ENCODE measurements at regions not wholly inside any gene's neighbourhood (a gene's known extent, or its start where the extent isn't known, plus 50 kb on each side); places are given as distances from the start of the nearest gene placed in this dataset.

- no peak for DNase-seq
Measured at GRCh38 chr6:41404182-41404845, 68.9 kb downstream of the NCR2 start.

DNA sequence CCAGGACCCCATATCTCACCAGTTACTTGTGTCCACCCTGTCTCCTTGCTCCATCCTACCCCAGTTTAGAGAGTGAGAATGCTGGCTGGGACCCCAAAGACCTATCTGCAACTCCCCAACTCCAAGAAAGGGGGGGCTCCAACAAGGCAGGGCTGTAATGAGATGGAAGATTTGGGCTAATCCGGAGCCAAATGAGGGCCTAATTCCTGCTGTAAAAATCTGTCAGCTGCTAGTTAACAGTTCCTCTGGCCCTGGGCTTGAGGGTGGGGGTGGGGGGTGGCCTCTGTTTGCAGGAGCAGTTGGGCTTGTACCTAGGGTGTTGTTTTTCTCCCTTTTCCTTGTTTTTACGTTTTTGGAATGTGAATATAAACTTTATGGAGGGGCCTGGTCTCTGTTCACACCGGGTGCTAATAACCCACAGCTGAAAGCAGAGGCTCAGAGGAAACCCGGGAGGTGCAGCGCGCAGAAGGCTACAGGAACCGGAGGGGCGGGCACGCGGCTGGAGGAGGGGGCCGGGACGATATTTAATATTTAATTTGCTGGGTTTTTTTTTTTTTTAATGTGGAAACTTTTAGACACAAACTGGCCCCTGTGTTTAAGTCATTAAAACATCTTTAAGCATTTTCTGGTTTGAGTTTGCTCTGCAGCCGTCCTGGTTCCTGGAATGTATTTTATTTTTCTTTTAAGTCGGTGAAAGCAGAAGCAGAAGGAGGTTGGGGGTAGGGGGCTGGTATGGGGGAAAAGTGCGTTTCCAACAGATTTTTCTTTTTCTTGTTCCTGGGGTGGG, 70.7 kb downstream of the NCR2 start:
- no peak for DNase-seq

- DNase-seq, result no peak
Measured at GRCh38 chr6:41406728-41407489, 71.5 kb downstream of the NCR2 start.

- no peak for DNase-seq
Measured at GRCh38 chr6:41408576-41408975, 73.2 kb downstream of the NCR2 start.

DNA sequence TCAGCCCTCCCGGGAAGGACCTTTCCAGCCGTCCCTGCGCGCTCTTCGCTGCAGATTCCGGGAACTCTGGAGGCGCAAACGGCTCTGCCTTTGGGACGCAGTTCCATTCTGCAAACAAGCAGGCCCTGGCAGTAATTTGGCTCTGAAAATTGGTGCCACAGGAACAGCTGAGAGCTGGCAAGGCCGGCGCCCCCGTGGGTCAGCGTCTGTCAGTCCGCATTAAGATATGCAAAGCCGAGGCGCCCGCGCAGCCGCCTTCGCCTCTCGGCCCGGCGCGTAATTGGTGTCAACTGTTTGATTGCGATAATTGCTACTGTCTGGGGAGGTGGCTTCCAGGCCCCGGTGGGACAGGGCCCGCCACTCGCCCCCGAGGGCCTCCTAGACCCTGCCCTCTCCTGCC, 73.6 kb downstream of the NCR2 start:
- no peak for DNase-seq

DNA sequence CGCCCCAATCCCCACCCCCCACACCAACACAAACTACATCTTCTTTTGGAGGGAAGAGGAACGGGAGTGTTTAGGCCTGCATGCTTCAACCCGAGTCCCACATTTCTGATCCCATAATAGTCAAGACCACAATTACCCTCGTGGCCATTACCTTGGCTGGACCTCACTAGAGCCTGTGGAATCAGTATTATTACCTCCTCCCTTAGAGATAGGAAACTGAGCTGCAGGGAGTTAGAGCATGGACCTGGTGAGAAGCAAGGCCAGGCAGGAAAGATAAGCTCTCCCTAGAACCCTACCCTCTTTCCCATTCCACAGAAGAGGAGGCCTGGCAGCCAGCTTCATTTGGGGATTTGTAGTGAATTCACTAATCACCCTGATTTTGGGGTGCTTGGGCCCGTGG, 74.1 kb downstream of the NCR2 start:
- no peak for DNase-seq

DNA sequence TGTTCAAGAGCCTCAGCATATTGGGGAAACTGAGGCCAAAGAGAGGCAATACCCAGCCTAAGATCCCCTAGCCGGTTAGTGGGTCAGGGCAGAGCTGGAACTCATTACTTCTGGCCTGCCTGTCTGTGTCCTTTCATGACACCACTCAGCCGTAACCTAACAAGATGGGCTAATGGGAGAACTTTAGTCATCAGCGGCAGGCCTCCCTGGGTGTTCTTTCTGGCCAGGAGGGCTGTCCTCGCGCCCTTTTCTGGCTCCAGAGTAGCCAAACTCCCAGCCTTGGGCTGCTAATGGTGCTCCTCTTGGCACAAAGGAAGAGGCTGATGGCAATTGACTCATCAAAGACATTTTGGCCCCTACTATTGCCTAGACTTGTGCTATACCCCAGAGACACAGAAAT, 76.6 kb downstream of the NCR2 start:
- DNase-seq, result no peak

DNA sequence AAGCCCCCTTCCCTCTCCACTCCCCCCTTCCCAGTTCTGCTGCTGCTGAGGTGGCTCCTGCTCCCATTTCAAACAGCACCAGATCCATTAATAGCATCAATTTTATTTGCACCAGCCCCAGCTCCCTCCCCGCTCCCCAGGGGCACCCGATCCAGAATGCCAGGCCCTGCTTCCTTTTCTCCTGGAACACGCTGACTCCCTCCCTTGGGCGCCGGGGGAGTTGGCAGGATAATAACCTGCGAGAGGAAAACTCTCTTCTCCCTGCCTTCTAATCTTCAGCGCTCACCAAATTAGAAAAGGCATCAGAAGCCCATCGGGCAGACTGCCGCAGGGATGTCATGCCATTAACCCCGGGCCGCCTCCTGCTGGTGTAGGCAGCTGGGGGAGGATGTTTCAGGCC, 77.8 kb downstream of the NCR2 start:
- no peak for DNase-seq

GRCh38 chr6:41416501-41416837, 81.1 kb downstream of the NCR2 start:
- DNase-seq, result no peak

DNA sequence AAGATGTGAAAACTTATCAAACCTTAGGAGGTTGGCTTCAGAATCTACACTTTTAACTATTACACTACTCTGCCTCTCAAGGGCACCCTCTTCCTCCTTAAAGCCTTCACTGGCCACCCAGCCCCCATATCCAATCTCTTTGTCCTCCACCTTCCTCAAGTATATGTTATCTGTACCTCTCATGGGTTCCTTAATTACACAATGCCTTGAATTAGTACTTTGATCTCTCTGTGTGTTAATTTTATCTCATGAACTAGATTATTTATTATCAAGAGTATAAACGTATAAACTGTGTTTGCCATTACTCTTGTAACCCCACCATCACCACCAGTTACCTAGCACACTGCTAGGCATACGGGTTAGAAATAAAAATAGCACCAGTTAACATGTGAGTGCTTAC, 83.3 kb downstream of the NCR2 start:
- no peak for DNase-seq

GRCh38 chr6:41419385-41419784, 84.0 kb downstream of the NCR2 start:
- DNase-seq, result no peak

DNA sequence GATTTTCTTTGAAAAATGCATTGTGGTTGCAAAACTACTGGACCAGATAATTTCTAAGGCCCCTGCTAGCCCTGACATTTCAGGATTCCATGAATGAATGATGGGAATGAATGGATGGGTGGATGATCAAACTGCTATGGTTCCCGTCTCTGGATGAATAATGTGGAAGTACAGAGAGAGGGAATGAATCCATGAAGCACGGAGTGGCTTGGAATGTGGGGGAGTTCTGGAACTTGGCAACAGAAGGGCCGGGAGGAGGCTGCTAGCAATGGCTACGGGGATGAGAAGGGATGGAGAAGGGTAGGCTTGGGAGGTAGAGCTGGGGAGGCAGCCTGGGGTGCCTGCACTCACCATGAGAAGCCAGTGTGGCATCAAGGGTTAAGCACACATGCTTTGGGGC, 84.8 kb downstream of the NCR2 start:
- DNase-seq, result no peak

DNA sequence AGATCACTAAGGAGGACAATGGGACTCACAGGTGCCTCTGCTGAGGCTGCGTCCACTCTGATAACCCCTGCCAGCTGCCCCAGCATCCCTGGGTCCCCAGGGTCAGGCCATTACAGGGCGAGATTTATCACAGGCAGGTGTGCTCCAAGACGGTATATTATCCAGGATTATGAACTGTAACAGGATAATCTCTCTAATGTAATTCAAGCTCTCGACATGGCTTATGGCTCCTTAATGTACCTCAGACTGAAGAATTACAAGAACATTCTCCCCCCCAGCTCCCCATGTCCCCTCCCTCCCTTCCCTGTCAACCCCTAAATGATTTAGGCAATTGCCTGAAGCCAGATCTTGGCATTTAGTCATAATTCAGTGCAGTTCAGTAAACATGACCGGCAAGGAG, 86.8 kb downstream of the NCR2 start:
- DNase-seq, result no peak

DNA sequence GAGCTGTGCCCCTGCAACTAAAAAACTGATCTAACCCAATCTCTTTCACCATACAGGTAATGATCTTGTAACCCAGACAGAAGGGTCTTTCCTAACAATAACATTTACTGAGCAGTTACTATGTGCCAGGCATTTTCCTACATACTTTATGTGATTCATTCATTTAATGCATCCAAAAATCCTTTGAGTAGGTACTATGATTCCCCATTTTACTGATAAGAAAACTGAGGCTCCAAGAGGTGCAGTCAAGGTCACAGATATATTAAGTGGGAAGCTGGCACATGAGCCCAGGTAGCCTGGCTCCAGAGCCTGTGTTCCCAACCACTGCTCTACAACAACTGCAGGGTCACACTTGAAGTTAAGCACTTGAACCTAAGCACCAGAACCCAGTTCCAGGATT, 87.6 kb downstream of the NCR2 start:
- no peak for DNase-seq

DNA sequence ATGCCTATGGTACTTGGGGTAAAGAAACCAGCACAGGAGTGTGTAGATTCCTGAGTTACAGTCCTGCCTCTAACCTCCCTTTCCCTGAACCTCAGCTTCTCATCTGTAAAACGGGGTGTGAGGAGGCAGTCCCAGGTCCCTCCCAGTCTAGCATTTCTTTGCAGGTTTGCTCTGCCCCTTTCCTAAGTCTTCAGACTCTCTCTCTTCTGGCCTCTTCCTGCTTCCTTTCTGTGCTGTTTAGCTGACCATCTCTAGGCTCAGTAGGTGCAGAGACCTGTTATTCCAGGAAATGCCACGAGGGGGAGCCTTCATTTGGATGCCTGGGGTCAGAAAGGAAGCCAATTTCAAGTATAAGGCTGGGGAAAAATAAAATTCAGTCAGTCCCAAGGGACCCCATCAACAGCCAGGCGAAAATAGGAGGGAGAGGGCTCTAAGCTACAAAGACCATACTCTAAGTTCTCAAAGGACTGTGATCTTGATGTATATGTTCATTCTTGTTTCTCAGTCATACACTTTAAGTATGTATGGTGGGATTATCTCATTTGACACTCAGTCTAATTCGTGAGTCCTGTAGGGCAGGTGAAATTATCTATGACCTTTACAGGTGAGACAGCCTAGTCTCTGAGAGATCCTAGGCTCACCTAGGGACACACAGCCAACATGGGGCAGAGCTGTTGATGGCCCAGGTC, 89.1 kb downstream of the NCR2 start:
- peak; percentile 77 for DNase-seq

- DNase-seq, result no peak
Measured at GRCh38 chr6:41425511-41425910, 90.1 kb downstream of the NCR2 start.

DNA sequence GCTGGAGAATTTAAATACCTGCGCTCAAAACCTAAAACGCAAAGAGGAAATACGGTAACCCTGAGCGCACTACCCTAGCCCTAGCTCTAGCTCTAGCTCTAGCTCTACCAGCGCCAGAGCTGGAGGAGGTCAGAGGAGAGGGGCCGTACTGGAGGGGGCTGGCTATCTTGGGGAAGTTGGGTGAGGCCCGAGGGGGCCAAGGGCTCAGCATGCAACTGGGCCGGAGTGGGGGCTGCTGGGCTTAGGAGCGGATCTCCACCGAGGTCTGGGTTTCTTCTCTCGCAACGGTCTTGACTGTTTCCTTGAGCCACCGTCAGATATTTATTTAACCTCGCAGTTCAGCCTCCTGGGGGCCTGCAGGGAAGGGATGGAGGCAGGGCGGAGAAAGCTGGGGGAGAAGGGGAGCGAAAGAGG, 91.0 kb downstream of the NCR2 start:
- DNase-seq, result peak; percentile 18

GRCh38 chr6:41426888-41427641, 91.7 kb downstream of the NCR2 start:
- no peak for DNase-seq

DNA sequence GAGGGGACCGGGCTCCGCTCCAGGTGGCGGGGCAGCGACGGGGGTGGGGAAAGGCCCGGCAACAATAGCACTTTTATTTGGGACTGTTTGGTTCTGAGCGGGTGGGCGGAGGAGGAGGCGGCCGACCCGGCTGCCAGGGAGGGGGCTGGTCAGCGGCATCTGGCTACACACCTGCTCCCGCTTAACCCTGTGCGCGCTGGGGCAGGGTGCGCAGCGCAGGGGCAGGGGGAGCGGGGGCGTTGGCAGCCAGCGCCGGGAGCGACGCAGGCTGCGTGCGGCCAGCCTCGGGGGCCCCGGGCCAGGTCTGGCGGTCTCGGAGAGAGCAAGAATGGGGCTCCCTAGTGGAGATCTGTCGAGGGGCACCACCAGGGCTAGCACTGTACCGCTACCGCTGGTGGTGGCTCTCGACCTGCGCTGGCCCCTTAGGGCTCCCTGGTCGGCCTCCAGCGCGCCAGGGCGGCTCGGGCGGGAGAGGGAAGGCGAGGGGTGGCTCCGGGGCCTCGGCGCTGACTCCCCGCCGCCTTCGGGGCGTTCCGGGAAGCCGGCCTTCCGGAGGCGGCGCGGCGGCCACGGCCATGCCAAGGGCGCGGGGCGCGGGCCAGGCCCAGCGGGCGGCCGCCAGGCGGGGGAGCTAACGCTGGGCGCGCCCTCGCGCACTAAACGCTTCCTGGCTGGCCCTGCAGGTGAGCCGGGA, 92.4 kb downstream of the NCR2 start:
- peak; percentile 12 for DNase-seq

DNA sequence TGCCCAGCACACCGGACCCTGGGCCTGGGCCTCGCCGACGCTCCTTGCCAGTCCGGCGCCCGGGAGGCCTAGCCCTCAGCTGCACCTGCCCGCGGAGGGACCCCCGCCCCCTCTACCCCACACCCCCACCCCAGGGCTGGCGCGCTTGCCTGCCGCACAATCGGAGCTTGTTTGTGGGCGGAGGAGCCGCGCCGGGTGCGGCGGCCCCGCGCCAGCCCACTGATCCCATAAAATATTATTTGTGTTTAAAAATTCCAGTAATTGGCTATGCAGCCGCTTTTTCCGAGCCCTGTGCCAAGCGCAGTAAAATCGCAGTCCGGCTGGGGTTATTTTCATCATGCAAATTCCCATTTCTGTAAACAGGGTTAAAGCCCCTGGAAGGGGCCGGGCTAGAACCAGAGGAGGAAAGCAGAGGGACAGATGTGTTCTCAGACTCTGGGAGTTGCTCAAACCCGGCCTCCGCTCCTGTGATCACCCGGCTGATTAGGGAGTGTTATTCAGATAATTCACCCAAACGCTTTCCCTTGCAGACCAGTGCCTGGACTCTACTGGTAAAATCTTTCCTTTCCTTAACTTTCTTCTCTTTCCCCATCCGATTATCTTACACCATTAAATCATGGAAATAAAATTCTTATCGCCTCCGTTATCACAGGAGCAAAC, 93.1 kb downstream of the NCR2 start:
- no peak for DNase-seq

GRCh38 chr6:41428996-41429421, 93.6 kb downstream of the NCR2 start:
- no peak for DNase-seq
